HG03342 (cell line): ENCODE measurements at regions not wholly inside any gene's neighbourhood (a gene's known extent, or its start where the extent isn't known, plus 50 kb on each side); places are given as distances from the start of the nearest gene placed in this dataset.
"Not testable (repeated sequence)": the region's sequence is repeated elsewhere in the genome, so short reads cannot be mapped to it uniquely, and the experiment has no call there.

ENCODE experiments used
- ATAC-seq: cut with Tn5 transposase; IDR thresholded peaks from one replicate; pipeline ENCODE4 v1.9.1; 2021; ENCODE audit warnings: mild to moderate bottlenecking, moderate library complexity; ENCODE audit not compliant: unreplicated experiment

DNA sequence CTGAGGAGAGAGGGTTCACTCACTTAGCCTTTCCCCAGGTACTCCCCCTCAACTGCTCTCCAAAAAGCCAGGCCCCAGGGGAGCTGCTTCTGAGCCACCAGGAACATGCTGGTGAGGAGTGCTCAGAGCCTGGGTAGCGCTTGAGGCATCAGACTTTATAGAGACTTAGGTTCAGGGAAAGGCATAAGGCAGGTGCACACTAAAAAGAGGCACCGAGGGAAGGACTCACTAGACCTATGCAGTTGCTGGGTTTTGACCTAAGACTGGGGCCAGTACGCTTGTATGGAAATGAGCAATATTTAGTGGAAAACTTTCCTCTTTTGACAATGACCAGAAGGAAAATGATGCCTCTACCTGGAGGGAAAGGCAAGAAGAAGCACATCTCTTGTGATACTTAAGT, 589.1 kb downstream of the RPIA start:
- ATAC-seq, result not testable (repeated sequence)

DNA sequence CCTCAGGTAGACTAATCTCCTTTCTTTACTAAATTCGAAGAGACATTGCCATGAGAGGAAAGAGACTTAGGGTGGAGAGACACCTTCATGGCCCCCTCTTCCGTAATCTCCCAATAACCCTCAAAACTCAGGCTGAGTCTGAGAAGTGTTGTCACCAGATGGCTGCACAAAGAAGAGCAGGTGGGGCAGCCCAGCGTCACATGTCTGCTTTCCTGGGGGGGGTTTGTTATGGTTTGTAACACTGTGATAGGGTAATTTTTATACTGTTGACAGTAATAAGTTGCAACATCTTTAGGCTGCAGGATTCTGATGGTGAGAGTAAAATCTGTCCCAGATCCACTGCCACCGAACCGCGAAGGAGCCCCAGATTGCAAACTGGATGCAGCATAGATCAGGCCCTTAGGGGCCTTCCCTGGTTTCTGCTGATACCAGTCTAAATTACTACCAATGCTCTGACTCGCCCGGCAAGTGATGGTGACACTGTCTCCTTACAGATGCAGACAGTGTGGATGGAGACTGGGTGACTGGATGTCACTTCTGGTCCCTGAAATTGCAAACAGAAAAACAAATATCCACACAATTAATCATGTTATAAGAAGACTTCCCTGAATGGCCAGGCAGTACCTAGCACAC, 595.1 kb downstream of the RPIA start:
- ATAC-seq, result not testable (repeated sequence)

DNA sequence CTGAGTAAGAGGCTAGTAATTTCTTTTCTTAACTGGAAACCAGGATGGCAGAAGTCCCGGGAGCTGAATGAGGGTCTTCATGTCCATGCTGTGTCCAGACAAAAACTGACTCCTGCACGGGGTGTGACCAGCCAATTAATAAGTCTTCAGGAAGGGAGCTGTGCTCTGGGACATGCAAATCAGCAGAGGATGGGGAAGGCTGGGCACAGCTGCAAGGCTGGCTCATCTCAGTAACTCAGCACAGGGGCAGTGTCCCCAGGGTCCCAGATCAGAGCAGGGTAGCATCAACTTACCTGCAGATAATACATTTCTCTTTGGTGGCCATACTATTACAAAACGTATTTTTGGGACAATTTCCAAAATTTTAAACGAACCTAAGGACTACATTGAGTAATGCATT, 595.6 kb downstream of the RPIA start:
- not testable (repeated sequence) for ATAC-seq

DNA sequence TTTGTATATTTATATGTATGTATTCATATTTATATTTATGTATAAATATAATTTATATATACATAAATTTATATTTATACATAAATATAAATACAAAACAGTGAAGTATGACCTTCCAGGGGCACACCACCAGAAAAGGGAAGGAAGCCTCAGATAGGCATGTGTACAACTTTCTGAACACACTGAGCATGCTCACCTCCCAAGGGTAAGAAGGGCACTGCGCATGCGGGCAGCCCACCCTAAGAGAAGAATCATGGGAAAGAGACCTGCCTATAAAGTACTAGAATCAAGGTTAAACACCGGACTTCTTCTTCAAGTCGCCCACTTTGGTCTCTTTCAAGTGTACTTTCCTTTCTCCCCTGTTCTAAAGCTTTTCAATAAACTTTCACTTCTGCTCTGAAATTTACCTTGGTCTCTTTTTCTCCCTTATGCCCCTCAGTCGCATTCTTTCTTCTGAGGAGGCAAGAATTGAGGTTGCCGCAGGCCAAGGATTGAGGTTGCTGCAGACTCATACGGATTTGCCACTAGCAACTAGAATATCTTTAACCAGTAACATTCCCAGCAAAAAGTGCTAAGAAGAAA, 600.3 kb downstream of the RPIA start:
- ATAC-seq, result not testable (repeated sequence)

DNA sequence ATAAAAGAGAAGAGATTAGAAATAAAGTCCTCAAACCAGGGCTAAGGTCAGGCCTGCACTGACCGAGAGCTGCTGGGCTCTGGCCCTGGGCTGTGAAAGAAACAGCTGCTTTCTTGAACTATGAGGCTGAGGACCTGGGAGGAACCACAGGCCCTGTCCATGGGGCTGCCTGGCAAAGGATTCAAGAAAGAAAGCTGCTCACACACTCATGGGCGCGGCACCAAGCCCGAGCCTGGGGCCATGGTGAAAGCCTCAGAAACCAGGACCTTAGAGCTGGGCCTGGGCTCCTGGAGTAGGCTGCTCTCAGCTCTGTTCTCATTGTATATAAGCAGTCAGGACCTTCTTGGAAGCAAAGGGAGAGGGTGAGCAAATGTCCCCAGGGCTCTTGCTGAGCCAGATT, 601.9 kb downstream of the RPIA start:
- ATAC-seq, result not testable (repeated sequence)

DNA sequence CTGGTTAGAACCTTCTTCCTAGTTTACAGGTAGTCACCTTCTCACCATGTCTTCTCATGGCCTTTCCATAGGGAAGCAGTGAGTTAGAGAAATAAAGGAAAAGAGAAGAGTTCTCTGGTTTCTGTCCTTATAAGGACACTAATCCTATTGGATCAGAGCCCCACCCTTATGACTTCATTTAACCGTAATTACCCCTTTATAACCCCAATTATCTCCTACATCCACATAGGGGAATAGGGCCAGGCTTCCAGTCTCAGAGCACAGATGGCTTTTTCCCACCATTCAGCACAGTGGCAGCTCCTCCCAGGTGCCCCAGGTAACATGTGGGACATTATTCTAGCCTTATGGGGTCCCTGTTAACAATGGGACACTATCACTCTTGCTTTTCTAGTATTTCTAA, 602.9 kb downstream of the RPIA start:
- ATAC-seq, result not testable (repeated sequence)

DNA sequence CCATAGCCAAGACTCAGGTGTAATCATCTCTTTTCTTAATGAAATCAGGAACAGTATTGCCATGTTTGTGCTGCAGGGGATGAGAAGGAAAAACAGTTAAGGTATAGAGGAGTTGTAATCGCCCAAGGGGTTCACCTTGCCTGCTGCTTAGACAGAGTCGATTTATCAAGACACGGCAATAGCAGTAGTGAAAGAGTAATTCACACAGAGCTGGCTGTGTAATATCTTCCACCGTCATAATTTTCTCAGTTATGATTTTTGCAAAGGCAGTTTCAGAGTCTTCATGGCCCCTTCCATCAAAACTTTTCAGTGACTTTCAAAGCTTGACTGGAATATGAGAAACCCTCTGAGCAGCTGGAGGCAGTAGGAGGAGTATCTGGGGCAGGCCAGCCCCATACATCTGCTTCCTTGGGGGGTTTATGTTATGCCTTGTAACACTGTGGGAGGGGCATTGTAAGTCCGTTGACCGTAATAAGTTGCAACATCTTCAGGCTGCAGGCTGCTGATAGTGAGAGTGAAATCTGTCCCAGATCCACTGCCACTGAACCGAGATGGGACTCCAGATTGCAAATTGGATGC, 605.4 kb downstream of the RPIA start:
- not testable (repeated sequence) for ATAC-seq

DNA sequence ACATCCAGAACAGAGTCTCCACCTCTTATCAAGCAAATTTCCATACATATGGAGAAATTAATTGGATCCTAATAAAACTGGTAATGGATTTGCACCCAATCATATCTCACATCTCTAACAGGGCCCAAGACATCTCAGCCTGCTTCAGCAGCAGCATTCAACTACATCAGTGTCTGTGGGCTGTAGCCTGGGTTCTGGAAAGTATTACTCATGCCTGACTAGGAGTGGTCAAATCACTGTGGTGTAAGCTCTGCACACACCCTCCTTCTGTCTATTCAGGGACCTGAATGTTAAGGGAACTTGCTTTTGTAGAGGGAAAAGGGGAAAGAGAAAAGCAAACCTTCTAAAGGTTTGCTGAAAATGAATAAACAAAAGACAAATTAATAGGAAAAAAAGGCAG, 607.7 kb downstream of the RPIA start:
- not testable (repeated sequence) for ATAC-seq

DNA sequence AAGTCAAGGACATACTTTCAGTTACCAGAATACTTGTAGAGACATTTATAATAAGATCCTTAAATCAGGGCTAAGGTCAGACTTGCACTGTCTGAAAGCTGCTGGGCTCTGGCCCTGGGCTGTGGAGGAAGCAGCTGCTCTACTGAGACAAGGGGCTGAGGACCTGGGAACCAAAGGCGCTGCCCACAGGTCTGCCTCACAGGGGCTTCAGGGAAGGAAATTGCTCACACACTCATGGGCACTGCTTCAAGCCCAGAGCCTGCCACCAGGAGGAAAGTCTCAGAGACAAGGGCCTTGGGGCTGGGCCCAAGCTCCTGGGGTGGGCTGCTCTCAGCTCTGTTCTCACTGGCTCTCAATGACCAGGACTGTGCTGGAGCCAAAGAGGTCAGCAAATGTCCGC, 614.1 kb downstream of the RPIA start:
- not testable (repeated sequence) for ATAC-seq

DNA sequence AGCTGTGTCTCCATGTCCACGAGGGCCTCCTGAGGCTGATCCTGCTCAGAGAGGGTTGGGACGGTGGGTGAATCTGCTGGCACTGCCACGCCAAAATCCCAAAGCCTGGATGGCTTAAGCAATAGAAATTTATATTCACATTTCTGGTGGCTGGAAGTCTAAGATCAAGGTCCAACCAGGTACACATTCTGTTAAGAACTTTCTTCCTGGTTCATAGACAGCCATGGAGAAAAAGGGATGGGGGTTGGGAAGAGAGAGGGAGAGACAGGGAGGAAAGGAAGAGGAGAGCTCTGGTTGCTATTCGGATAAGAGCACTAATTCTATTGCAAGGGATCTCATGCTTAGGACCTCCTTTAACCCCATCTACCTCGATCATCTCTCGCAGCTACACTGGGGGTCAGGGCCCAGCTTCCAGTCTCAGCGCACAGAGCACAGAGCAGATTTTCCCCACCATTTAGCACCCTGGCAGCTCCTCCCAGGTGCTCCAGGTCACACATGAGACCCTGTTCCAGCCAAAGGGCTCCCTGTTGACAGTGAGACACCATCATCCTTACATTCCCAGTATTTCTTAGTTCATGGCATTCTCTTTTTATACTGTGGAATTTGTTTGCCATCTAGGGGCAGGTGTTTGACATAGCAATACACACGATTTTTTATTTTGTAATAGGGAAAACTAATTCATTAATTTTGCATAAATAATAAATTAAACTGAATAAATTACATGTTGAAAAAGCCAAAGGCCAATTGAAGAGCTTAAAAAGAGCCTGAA, 615.6 kb downstream of the RPIA start:
- ATAC-seq, result not testable (repeated sequence)

DNA sequence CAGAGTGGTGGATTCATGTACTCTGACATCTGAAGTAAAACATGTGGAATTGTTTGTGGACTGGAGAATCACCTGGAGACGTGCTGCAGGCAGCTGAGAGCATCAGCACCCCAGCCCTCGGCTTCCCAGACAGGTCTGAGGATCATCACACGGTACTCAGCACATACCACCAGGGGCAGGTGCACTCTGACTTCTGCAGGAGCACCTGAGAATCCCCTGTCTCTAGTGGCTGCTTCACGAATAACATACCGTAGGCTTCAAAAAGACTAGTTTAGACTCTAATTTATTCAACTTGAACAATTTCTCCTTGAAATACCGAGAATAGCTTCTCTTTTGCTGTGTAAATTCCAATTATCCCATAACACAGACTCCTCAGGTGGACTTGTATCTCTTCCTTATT, 627.5 kb downstream of the RPIA start:
- not testable (repeated sequence) for ATAC-seq

DNA sequence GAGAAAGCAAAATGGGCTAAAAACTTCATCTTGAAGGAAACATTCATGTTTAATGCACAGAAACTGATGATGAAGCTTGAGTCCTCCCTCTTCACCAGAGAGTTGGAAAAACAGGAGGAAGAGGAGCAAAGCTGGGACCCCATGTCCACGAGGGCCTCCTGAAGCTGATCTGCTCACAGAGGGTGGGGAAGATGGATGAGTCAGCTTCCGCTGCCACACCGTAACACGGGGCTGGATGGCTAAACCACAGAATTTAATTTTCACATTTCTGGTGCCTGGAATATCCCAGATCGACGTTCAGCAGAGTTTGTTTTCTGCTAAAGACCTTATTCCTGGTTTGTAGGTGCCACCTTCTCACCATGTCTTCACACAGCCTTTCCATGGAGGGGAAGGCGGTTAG, 634.4 kb downstream of the RPIA start:
- ATAC-seq, result not testable (repeated sequence)

DNA sequence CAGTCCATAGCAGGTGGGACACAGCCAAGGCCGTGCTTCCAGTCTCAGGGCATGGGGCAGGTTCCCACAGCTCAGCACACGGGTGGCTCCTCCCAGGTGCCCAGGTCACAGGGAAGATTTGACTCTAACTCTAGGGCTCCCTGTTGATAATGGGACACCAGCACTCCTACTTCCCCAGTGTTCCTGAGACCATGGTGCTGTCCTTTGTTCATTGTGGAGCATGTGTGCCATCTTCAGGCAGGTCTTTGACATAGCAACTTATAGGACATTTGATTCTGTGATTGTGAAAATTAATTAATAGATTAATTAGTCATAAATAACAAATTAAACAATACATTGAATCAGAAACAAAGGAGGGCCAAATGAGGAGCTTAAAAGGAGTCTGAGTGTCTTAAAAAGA, 635.0 kb downstream of the RPIA start:
- not testable (repeated sequence) for ATAC-seq

DNA sequence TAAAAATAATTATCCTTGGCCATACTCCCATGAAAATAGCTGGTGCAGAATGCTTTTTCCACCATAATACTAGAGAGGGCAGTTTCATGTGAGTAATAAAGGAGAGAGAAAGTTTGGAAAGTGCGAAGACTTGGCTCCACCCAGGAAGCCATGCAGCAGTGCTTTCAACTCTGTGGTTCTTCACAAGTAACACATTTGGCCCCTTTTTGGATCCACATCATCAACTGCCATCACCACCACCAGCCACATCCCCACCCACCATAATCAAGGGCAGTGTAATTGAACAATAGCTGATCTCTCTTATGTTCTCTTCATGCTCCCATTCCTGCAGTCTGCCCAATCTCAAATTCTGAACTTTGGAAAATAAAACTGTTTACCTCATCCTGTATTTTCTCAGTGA, 637.3 kb downstream of the RPIA start:
- ATAC-seq, result not testable (repeated sequence)
